ENCODE measurements at regions not wholly inside any gene's neighbourhood (a gene's known extent, or its start where the extent isn't known, plus 50 kb on each side); places are given as distances from the start of the nearest gene placed in this dataset.
"Not testable (repeated sequence)": the region's sequence is repeated elsewhere in the genome, so short reads cannot be mapped to it uniquely, and the experiment has no call there.

- no peak for DNase-seq
These were observed 91.6 kb upstream of the BCAR3 start for GRCh38 chr1:93773049-93773838.

- DNase-seq, result no peak
These were observed 90.2 kb upstream of the BCAR3 start for GRCh38 chr1:93771843-93772242.

GRCh38 chr1:93770640-93771039 lies 89.0 kb upstream of the BCAR3 start:
- DNase-seq, result no peak

GRCh38 chr1:93769777-93770176 lies 88.1 kb upstream of the BCAR3 start:
- no peak for DNase-seq

- no peak for DNase-seq
These were observed 86.8 kb upstream of the BCAR3 start for GRCh38 chr1:93768380-93768863.

GRCh38 chr1:93766451-93766850 lies 84.8 kb upstream of the BCAR3 start:
- DNase-seq, result no peak

- no peak for DNase-seq
These were observed 83.5 kb upstream of the BCAR3 start for GRCh38 chr1:93765099-93765498.

- no peak for DNase-seq
These were observed 82.7 kb upstream of the BCAR3 start for GRCh38 chr1:93764366-93764750.

GRCh38 chr1:93763704-93764365 lies 82.2 kb upstream of the BCAR3 start:
- DNase-seq, result no peak

GRCh38 chr1:93758842-93759515 lies 77.3 kb upstream of the BCAR3 start:
- DNase-seq, result peak; percentile 70

GRCh38 chr1:93757256-93758036 lies 75.8 kb upstream of the BCAR3 start:
- no peak for DNase-seq

- DNase-seq, result no peak
These were observed 75.0 kb upstream of the BCAR3 start for GRCh38 chr1:93756657-93757056.

GRCh38 chr1:93755251-93755715 lies 73.6 kb upstream of the BCAR3 start:
- DNase-seq, result not testable (repeated sequence)

GRCh38 chr1:93753791-93754763 lies 72.4 kb upstream of the BCAR3 start:
- DNase-seq, result peak; percentile 96

- no peak for DNase-seq
These were observed 70.0 kb upstream of the BCAR3 start for GRCh38 chr1:93751377-93752250.

GRCh38 chr1:93750955-93751354 lies 69.3 kb upstream of the BCAR3 start:
- no peak for DNase-seq

- DNase-seq, result no peak
These were observed 68.3 kb upstream of the BCAR3 start for GRCh38 chr1:93749894-93750301.

GRCh38 chr1:93749487-93749886 lies 67.8 kb upstream of the BCAR3 start:
- no peak for DNase-seq

- no peak for DNase-seq
These were observed 64.6 kb upstream of the BCAR3 start for GRCh38 chr1:93746021-93746812.
